ENCODE measurements at regions not wholly inside any gene's neighbourhood (a gene's known extent, or its start where the extent isn't known, plus 50 kb on each side); places are given as distances from the start of the nearest gene placed in this dataset.
A peak's percentile ranks its signal among the peaks of the same experiment; 100 is the strongest.

DNA sequence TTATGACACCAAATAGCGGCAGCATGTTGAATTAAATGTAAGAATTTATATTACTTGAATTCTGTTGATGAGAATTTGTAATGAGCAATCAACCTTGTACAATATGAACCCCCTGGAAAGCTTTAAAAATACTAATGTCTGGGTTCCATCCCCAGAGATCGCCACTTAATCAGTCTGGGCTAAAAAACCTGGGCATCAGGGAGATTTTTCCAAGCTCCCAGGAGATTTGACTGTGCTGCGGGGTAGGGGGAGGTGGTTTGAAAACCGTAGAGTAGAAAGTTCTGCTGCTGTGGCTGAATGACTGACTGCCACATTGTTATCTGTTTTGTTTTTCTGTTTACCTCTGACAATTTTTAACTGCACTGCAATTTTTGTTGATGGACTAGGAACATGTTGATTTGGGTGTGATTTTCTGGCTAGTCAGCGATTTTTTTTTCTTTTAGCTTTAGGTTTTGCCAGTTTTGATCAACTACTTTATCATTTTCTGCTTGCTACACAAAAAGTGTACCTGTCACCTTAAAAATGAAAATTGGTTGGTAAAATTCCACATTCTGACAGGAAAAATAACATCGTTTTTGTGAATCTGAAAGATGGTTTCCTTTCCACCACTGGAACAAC, 79.3 kb downstream of the PCTP start:
- DNase-seq (ENCODE audit: low spot score) = no peak

- no peak for DNase-seq (ENCODE audit: low spot score)
These were observed 80.0 kb downstream of the PCTP start for GRCh38 chr17:55830699-55831471.

- DNase-seq (ENCODE audit: low spot score) = no peak
These were observed 82.5 kb downstream of the PCTP start for GRCh38 chr17:55833306-55833705.

DNA sequence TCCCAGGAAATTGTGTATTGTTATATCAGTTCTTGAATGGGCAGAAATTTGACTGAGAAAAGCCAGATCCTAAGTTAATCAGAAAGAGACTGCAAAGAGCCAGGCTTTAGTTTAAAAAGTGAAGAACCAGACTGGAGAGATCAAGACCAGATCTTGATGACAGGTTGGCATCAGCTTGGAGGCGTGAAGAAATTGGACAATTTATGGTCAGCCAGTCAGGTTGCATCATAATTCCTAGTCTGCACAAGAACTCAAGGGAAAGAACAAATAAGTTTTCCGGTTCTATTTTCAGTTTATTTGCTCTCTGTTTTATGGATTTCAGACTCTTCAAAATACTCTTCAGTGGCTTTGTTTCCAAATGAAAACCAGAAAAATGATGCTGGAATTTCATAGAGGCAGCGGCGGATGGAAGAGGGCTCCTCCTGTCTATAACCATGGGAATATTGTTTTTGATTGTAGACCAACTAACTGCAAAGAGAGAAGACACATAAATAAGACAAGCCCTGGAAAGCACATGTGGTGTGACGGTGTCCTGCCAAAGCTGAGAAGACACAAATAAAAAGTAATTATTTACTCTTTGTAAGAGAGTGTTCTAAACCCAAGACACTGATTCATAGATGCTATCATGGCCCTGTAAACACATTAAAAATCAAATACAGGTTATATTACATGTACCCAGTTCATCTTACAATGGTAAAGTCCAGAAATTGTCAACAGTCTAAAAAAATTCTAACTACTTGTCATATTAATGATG, 91.7 kb downstream of the PCTP start:
- no peak for DNase-seq (ENCODE audit: low spot score)

- DNase-seq (ENCODE audit: low spot score) = no peak
These were observed 92.9 kb downstream of the PCTP start for GRCh38 chr17:55843785-55844184.

GRCh38 chr17:55845385-55845784, 94.5 kb downstream of the PCTP start:
- no peak for DNase-seq (ENCODE audit: low spot score)

DNA sequence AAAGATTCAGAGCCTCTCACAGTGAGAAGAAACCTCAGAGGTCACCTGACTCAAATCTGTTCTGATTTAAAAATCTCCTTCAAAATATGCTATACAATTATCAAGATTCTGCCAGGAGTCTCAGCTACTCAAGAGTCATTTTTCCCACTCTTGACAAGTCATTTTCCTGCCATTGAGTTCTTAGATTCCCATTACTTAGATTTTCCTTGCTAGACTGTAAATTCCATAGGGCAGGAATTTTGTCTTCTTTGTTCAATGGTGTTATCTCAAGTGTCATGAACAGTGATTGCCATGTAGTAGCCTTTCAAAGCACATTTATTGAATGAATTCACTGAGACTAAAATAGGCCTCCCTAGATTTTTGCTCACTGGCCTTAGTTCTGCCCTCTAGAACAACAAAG, 95.9 kb downstream of the PCTP start:
- DNase-seq (ENCODE audit: low spot score) = no peak

GRCh38 chr17:55852734-55853133, 101.9 kb downstream of the PCTP start:
- DNase-seq (ENCODE audit: low spot score) = no peak

- no peak for DNase-seq (ENCODE audit: low spot score)
These were observed 108.5 kb downstream of the PCTP start for GRCh38 chr17:55859301-55859795.

GRCh38 chr17:55865072-55865762, 114.4 kb downstream of the PCTP start:
- DNase-seq (ENCODE audit: low spot score) = no peak

DNA sequence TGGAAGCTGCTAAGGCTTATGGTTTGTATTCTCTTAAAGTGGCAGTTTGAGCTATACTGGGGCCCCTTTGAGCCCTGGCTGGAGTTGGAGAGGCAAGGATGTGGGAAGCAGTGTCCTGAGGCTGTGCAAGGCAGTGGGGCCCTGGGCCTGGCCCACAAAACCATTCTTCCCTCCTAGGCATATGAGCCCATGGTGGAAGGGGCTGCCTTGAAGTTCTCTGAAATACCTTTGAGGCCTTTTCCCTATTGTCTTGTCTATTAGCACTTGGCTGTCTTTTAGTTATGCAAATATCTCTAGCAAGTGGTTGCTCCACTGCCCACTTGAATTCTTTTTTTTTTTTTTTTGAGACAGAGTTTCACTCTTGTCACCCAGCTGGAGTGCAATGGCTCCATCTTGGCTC, 119.2 kb downstream of the PCTP start:
- DNase-seq (ENCODE audit: low spot score) = no peak

GRCh38 chr17:55872374-55872773, 121.5 kb downstream of the PCTP start:
- no peak for DNase-seq (ENCODE audit: low spot score)

DNA sequence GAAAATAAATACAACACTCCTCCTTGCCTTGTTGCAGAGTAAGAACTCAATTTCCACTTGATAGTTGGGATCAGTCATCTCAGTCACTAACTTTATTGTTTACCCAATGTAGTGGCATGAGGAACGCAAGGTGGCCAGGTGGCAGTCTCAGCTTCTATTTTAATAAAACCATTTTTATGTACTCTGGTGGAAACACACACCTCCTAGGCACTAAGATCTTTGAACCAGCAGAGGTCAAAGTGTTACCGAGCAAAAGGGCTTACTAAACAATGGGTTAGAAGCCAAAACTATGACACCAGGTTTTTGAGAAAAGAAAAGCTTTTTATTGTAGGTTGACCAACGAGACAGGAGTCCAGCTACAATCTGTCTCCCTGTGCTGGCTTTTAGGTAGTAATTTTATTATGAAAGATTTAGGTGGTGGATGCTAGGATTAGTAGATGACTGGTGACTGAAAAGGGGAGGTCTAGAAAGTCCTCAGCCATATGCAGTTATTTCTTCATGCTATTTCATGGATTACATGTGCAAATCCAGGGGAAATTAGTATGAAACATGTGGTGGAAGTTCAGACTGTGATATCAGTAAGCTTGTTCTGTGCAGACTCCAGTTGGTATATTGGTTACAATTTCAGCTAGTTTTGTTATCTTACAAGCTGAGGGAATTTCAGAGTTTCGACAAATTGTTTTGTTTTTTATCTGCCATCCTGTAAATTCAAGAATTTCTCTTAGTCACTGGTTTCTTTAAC, 122.3 kb downstream of the PCTP start:
- DNase-seq (ENCODE audit: low spot score) = no peak

GRCh38 chr17:55883149-55883548, 132.3 kb downstream of the PCTP start:
- peak; percentile 8 for DNase-seq (ENCODE audit: low spot score)

DNA sequence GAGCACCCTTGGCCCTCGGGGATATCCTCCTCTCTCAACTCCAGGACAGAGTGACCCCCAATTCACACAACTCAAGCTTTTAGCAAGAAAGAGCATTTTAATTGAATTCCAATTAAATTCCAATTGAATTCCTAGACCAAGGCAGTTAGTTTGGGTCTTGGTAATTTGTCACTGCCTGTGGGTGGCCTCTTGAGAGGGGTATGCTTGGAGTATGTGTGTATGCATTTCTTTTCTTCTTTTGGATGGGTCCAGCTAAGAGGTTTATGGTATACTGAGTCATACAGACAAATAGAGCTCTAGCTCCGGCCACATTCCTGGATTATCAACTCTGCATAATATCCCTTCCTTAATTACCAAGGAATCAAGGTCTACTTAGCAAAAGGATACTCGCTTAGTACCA, 136.7 kb downstream of the PCTP start:
- no peak for DNase-seq (ENCODE audit: low spot score)

DNA sequence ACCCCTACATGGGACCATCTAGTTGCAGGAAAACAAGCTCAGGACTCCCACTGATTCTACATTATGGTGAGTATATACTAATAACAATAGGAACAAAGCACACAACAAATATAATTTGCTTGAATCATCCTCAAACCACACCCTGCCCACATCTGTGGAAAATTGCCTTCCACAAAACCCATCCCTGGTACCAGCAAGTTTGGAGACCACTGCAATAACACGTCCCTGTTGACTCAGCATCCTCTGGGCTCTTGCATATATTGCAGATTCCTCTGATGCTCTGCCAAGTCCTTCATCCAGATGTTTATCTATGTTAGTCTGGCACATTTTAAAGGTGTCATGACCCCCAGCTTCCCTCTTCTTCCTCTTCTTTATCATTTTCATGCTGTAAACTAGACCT, 138.4 kb downstream of the PCTP start:
- no peak for DNase-seq (ENCODE audit: low spot score)

- no peak for DNase-seq (ENCODE audit: low spot score)
These were observed 144.4 kb downstream of the PCTP start for GRCh38 chr17:55895112-55895759.

DNA sequence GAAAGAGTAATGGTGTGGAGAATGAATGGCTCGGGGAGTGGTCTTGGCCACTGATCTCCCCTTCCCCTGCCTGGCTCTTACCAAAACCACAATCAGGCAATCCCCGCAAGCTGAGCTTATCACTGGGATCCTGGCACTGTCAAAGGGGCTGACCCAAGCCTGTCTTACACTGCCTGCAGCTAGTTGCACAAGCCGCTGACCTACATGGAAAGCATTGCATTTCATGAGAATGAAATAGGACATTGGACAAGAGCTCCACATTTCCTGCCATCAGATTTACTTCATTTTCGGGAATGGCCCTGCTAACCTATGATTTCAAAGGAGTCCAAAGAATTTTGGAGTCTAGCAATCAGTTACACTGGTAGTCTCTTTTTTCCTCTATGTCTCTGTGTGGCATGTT, 146.4 kb downstream of the PCTP start:
- DNase-seq (ENCODE audit: low spot score) = no peak

- DNase-seq (ENCODE audit: low spot score) = no peak
These were observed 147.3 kb downstream of the PCTP start for GRCh38 chr17:55898195-55898594.

- no peak for DNase-seq (ENCODE audit: low spot score)
These were observed 149.3 kb downstream of the PCTP start for GRCh38 chr17:55900188-55900587.

- peak; percentile 49 for DNase-seq (ENCODE audit: low spot score)
These were observed 152.3 kb downstream of the PCTP start for GRCh38 chr17:55903028-55903690.

All from RKO (cell line).